K562 (cell line): ENCODE measurements at regions not wholly inside any gene's neighbourhood (a gene's known extent, or its start where the extent isn't known, plus 50 kb on each side); places are given as distances from the start of the nearest gene placed in this dataset.

Source experiments
- ATAC-seq: fragments of 200-7000 bp; cut with Tn5 transposase; 3 replicates; pipeline ENCODE4 v1.9.1; 2020; ENCODE audit warnings: moderate library complexity
- BruUV-seq: library from RNA; stranded (reverse); fragments of 400-500 nt; replicated peaks from 2 replicates; lab custom pipeline; 2021; lab: Mats Ljungman, UMichigan
- CTCF ChIA-PET: fragments of 300-600 bp; formaldehyde crosslinking; extraction: SDS; loops from one replicate; lab custom pipeline; 2021; ENCODE audit warnings: low intra/inter-chr PET ratio; lab: Yijun Ruan, JAX
- POLR2A ChIA-PET: fragments of 300-600, 350-650 bp; sonication (Branson Sonifier 250); formaldehyde crosslinking; extraction: SDS; loops from one replicate; lab custom pipeline; 2021; ENCODE audit warnings: antibody characterized with exemption, inconsistent platforms; lab: Yijun Ruan, JAX
- DNase-seq, 4 experiments: peaks; one replicate each; pipeline versions ENCODE4 v3.0.0 to v3.0.0-alpha.2; 2011 to 2018; ENCODE audit warnings: low spot score in 3 of 4, mixed read lengths in 3 of 4; ENCODE audit errors: extremely low read depth in 1 of 4
- FAIRE-seq: peaks from 2 replicates; lab custom pipeline; 2011; peaks lifted over from hg19 to GRCh38; lab: Jason Lieb, UNC
- H2AFZ ChIP-seq: 2 replicates; pipeline ENCODE4 v1.6.0; 2011; ENCODE audit warnings: low read depth, low read length, control low read depth, inconsistent platforms
- H3K27ac ChIP-seq: fragments of 200-600 bp; 3 replicates; pipeline ENCODE4 v1.8.0; 2011; ENCODE audit warnings: low read depth, mild to moderate bottlenecking, control low read depth, inconsistent platforms, low read length, moderate library complexity, mixed read lengths; ENCODE audit errors: extremely low read depth
- H3K27me3 ChIP-seq, 2 experiments: fragments of 300-600 bp in 1 of 2; 2 replicates in 1 of 2; 3 replicates in 1 of 2; pipeline versions ENCODE4 v1.6.0 to v1.8.0; 2011; ENCODE audit warnings: inconsistent platforms in 2 of 2, low read length in 2 of 2, mild to moderate bottlenecking in 1 of 2, mixed read lengths in 1 of 2, moderate library complexity in 1 of 2; ENCODE audit not compliant: control insufficient read depth in 2 of 2, insufficient read depth in 2 of 2
- H3K36me3 ChIP-seq: fragments of 300-600 bp; 3 replicates; pipeline ENCODE4 v1.8.0; 2011; ENCODE audit warnings: mild to moderate bottlenecking, low read length, inconsistent platforms; ENCODE audit not compliant: control insufficient read depth, insufficient read depth
- H3K4me1 ChIP-seq, 2 experiments: fragments of 200-600 bp in 1 of 2; replicated peaks in 1 of 2; 2 replicates in 1 of 2; 3 replicates in 1 of 2; pipeline versions ENCODE4 v1.5.1 to v1.8.0; 2011; ENCODE audit warnings: inconsistent platforms in 2 of 2, low read length in 2 of 2, mild to moderate bottlenecking in 1 of 2, mixed read lengths in 1 of 2, moderate library complexity in 1 of 2; ENCODE audit not compliant: control insufficient read depth in 2 of 2, insufficient read depth in 2 of 2
- H3K4me2 ChIP-seq: 2 replicates; pipeline ENCODE4 v1.6.1; 2011; ENCODE audit warnings: low read length, control low read depth, inconsistent platforms, mixed read lengths; ENCODE audit not compliant: insufficient read depth
- H3K4me3 ChIP-seq: fragments of 200-600 bp; sonication (generic), shearing (Covaris generic); 2 replicates; pipeline ENCODE4 v1.5.1; 2016; ENCODE audit warnings: control low read depth, inconsistent platforms
- H3K79me2 ChIP-seq: fragments of 200-600 bp; 3 replicates; pipeline ENCODE4 v1.8.0; 2011; ENCODE audit warnings: low read length, inconsistent platforms; ENCODE audit not compliant: control insufficient read depth, insufficient read depth
- H3K9ac ChIP-seq, 2 experiments: 2 replicates each; pipeline versions ENCODE4 v1.6.0 to v1.6.1; 2011; ENCODE audit warnings: low read depth in 2 of 2, low read length in 2 of 2, control low read depth in 1 of 2, inconsistent platforms in 1 of 2, mild to moderate bottlenecking in 1 of 2, mixed read lengths in 1 of 2; ENCODE audit not compliant: insufficient read depth in 1 of 2
- H3K9me1 ChIP-seq: one replicate; pipeline ENCODE4 v1.6.0; 2011; ENCODE audit warnings: inconsistent platforms, mild to moderate bottlenecking, low read length, moderate library complexity; ENCODE audit not compliant: control insufficient read depth, insufficient read depth
- H3K9me3 ChIP-seq: replicated peaks from 2 replicates; pipeline ENCODE4 v1.5.1; 2011; ENCODE audit warnings: low read depth, low read length, inconsistent platforms; ENCODE audit not compliant: control insufficient read depth, insufficient read depth
- H4K20me1 ChIP-seq: replicated peaks from 2 replicates; pipeline ENCODE4 v1.6.1; 2011; ENCODE audit warnings: low read length, inconsistent platforms, mixed read lengths; ENCODE audit not compliant: control insufficient read depth, insufficient read depth
- BMI1 ChIP-seq: fragments of 150-350 bp; IDR thresholded peaks from 2 replicates; pipeline ENCODE4 v1.6.1; 2014; ENCODE audit warnings: low read length
- BRF1 ChIP-seq: IDR thresholded peaks from 3 replicates; pipeline ENCODE4 v1.6.1; 2011; ENCODE audit warnings: borderline replicate concordance, mild to moderate bottlenecking; ENCODE audit not compliant: insufficient read length; ENCODE audit errors: extremely low read depth
- CBFA2T2 ChIP-seq: fragments of 450-650 bp; conservative IDR thresholded peaks from 2 replicates; pipeline ENCODE4 v1.6.1; 2017; ENCODE audit warnings: mild to moderate bottlenecking
- CC2D1A ChIP-seq: fragments of 450-650 bp; IDR thresholded peaks from 2 replicates; pipeline ENCODE4 v1.6.1; 2017; ENCODE audit warnings: mild to moderate bottlenecking
- CHD2 ChIP-seq: IDR thresholded peaks from 2 replicates; pipeline ENCODE4 v1.6.1; 2011; ENCODE audit warnings: low read depth, low read length
- JUND ChIP-seq, 2 experiments: IDR thresholded peaks; 2 replicates in 1 of 2; 3 replicates in 1 of 2; pipeline ENCODE4 v1.6.1; 2011; ENCODE audit warnings: borderline replicate concordance in 2 of 2, low read depth in 2 of 2, low read length in 2 of 2, improper control_type of control experiment in 1 of 2, missing biosample characterization in 1 of 2, missing genetic modification characterization in 1 of 2, missing genetic modification reagents in 1 of 2
- NONO ChIP-seq, 2 experiments: fragments of 200-400 bp in 1 of 2; fragments of 450-650 bp in 1 of 2; formaldehyde crosslinking in 1 of 2; IDR thresholded peaks; 2 replicates each; pipeline ENCODE4 v1.6.1; 2017; ENCODE audit warnings: low read depth in 2 of 2, mild to moderate bottlenecking in 2 of 2, moderate library complexity in 2 of 2, low read length in 1 of 2
- NR2C2 ChIP-seq, 2 experiments: fragments of 200-800 bp in 1 of 2; sonication (Bioruptor generic) in 1 of 2; sonication (generic) in 1 of 2; formaldehyde crosslinking in 1 of 2; IDR thresholded peaks; 2 replicates each; pipeline versions ENCODE4 v1.6.1 to v1.8.0; 2016 to 2022; ENCODE audit warnings: mild to moderate bottlenecking in 1 of 2, missing compliant biosample characterization in 1 of 2, missing genetic modification characterization in 1 of 2, missing genetic modification reagents in 1 of 2
- PHB ChIP-seq: fragments of 250-450 bp; sonication (Bioruptor Pico); IDR thresholded peaks from 2 replicates; pipeline ENCODE4 v1.5.0; 2021
- PML ChIP-seq: IDR thresholded peaks from 2 replicates; pipeline ENCODE4 v1.6.1; 2012; ENCODE audit warnings: low read length, inconsistent platforms
- RAD21 ChIP-seq, 2 experiments: fragments of 250-450 bp in 1 of 2; fragments of 450-650 bp in 1 of 2; sonication (Bioruptor Pico) in 1 of 2; formaldehyde crosslinking in 1 of 2; IDR thresholded peaks in 1 of 2; conservative IDR thresholded peaks in 1 of 2; 2 replicates each; pipeline versions ENCODE4 v1.4.0 to v1.8.0; 2020 to 2022; ENCODE audit warnings: mild to moderate bottlenecking in 2 of 2, moderate library complexity in 1 of 2
- SMARCA4 ChIP-seq: fragments of 450-650 bp; IDR thresholded peaks from 2 replicates; pipeline ENCODE4 v1.6.1; 2016
- SMARCE1 ChIP-seq: fragments of 450-650 bp; IDR thresholded peaks from 2 replicates; pipeline ENCODE4 v1.7.1; 2016; ENCODE audit warnings: mild to moderate bottlenecking
- SRSF7 ChIP-seq: fragments of 200-400 bp; formaldehyde crosslinking; optimal IDR thresholded peaks from 2 replicates; pipeline ENCODE3; 2017; ENCODE audit warnings: mild to moderate bottlenecking, low read depth, low read length
- SUPT5H ChIP-seq: fragments of 450-650 bp; IDR thresholded peaks from 2 replicates; pipeline ENCODE4 v1.6.1; 2016
- TEAD1 ChIP-seq, 2 experiments: fragments of 450-650 bp in 1 of 2; sonication (generic) in 1 of 2; formaldehyde crosslinking; IDR thresholded peaks; 2 replicates each; pipeline versions ENCODE4 v1.4.0 to v1.8.0; 2020 to 2022; ENCODE audit warnings: mild to moderate bottlenecking in 2 of 2, missing genetic modification reagents in 1 of 2
- THAP7 ChIP-seq: fragments of 250-450 bp; sonication (Bioruptor Pico); IDR thresholded peaks from 2 replicates; pipeline ENCODE4 v1.5.0; 2021
- TOE1 ChIP-seq, 2 experiments: fragments of 450-650 bp in 1 of 2; sonication (generic) in 1 of 2; formaldehyde crosslinking in 1 of 2; IDR thresholded peaks; 2 replicates each; pipeline versions ENCODE4 v1.7.1 to v1.8.0; 2016 to 2022; ENCODE audit warnings: borderline replicate concordance in 2 of 2, mild to moderate bottlenecking in 2 of 2, antibody characterized with exemption in 1 of 2, inconsistent platforms in 1 of 2, low read depth in 1 of 2, missing genetic modification reagents in 1 of 2, moderate library complexity in 1 of 2
- ZBTB49 ChIP-seq: sonication (generic); formaldehyde crosslinking; IDR thresholded peaks from 2 replicates; pipeline ENCODE4 v1.8.0; 2022; ENCODE audit warnings: missing genetic modification reagents, mild to moderate bottlenecking, borderline replicate concordance
- WGBS: fragments of 100-300 bp; shearing (Covaris generic); methylation state at CpG from one replicate; pipeline ENCODE4 v1.1.6; 2016; ENCODE audit warnings: low coverage, mixed read lengths; ENCODE audit not compliant: insufficient coverage; ENCODE audit errors: missing lambda C conversion rate; 5-methylcytosine and 5-hydroxymethylcytosine counted together
- in situ Hi-C: fragments of 300-500 bp; cut with MboI; formaldehyde crosslinking; loops from 4 replicates; pipeline ENCODE4 v1.15.0; 2018; ENCODE audit warnings: inconsistent platforms, mixed read lengths
- intact Hi-C: fragments of 100-400 bp; cut with micrococcal nuclease; formaldehyde crosslinking; loops from 2 replicates; pipeline ENCODE4 v1.14.2; 2022

DNA sequence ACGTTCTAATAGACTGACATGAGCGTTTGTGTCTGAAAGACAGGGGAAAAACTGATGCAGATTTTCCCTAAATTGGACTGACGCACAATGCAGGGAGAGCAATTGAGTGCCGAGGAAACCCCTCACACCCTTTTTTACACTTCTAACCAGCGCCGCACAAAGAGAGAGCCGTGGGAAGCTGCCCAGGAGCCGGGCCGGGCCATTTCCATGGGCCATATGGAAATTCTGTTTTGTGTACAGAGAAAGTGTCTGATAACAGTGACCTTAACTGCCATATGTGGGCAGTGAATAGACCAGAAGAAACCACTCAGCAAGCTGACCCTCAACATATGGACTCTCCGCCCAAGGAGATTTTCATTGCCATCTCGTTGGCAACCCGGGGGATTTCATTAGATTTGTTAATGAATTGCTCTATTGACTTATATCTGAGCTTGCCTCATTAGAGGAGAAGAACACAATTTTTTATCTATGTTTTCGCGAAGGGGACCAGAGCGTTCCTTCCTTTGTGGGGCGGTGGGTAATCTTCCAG is 225.9 kb upstream of the IRX3 start:
- no peak overlapping the region for H3K4me3 ChIP-seq
- FAIRE-seq: no peak
- H3K9me1 ChIP-seq: no peaks in the 10 kb centered on the region
- 4% methylated on average over 16 of the region's 16 CpGs for WGBS
- H3K9me3 ChIP-seq: no peaks in the 10 kb centered on the region
- in situ Hi-C loops (no loop called here), intact Hi-C loops (no loop called here)
- H2AFZ ChIP-seq: no peak overlapping the region
- TF ChIP-seq PHB (CRISPR knock-in tag) (no peak), NR2C2 (CRISPR knock-in tag; IDR thresholded peaks at IDR 0.05) (no peak), NR2C2 (tag; IDR thresholded peaks at IDR 0.05) (no peak), TOE1 (IDR thresholded peaks at IDR 0.05; ENCODE audit: borderline replicate concordance) (no peak), TOE1 (CRISPR knock-in tag; IDR thresholded peaks at IDR 0.05; ENCODE audit: borderline replicate concordance, low read depth) (no peak), TEAD1 (CRISPR knock-in tag; IDR thresholded peaks at IDR 0.05) (no peak), PML (no peak), SUPT5H (no peak), ZBTB49 (CRISPR knock-in tag) (no peak), BRF1 (no peak), BMI1 (no peak), SMARCA4 (no peak), NONO (IDR thresholded peaks at IDR 0.05; ENCODE audit: low read depth in 2 of 2, low read length in 1 of 2) (no peak), CHD2 (no peak), JUND (IDR thresholded peaks at IDR 0.05; ENCODE audit: borderline replicate concordance, low read depth, low read length) (no peak), JUND (tag; IDR thresholded peaks at IDR 0.05; ENCODE audit: borderline replicate concordance, low read depth, low read length) (no peak), CBFA2T2 (no peak), THAP7 (CRISPR knock-in tag) (no peak), SMARCE1 (no peak), SRSF7 (no peak), RAD21 (CRISPR knock-in tag; conservative IDR thresholded peaks at IDR 0.05 in 1 of 2, IDR thresholded peaks at IDR 0.05 in 1 of 2) (no peak), CC2D1A (no peak)
- ChIA-PET CTCF (no interaction called here), POLR2A (no interaction called here)
- peaks cover 33 to 43% of the 10 kb centered on the region in 2 experiments; a peak in 4 of 5 replicates for H3K27me3 ChIP-seq
- H3K36me3 ChIP-seq: no peaks in the 10 kb centered on the region
- no peak overlapping the region for H3K27ac ChIP-seq
- H4K20me1 ChIP-seq: no peaks in the 10 kb centered on the region
- H3K4me1 ChIP-seq: no peaks in the 10 kb centered on the region
- DNase-seq: no peak
- ATAC-seq: no peak
- no peak overlapping the region for H3K9ac ChIP-seq
- H3K4me2 ChIP-seq: no peak overlapping the region
- no peaks in the 10 kb centered on the region for H3K79me2 ChIP-seq
- BruUV-seq: no TSS peak
